Breast epithelium (tissue), 3 donors: ENCODE measurements at regions not wholly inside any gene's neighbourhood (a gene's known extent, or its start where the extent isn't known, plus 50 kb on each side); places are given as distances from the start of the nearest gene placed in this dataset.

Source experiments
- POLR2A ChIP-seq: fragments of 450-650 bp; IDR thresholded peaks from one replicate; pipeline ENCODE4 v1.6.1; 2016; ENCODE audit warnings: antibody characterized with exemption, mild to moderate bottlenecking, moderate library complexity
- POLR2AphosphoS5 ChIP-seq, 3 donors: sonication (generic); formaldehyde crosslinking; IDR thresholded peaks; one replicate each; pipeline ENCODE4 v1.6.1; 2017; ENCODE audit warnings: antibody characterized with exemption in 3 of 3
- TF ChIP-seq, protein P1 (sequence below), 3 donors: fragments of 450-650 bp; IDR thresholded peaks; one replicate each; pipeline ENCODE4 v1.5.1; 2016 to 2017; ENCODE audit warnings: antibody characterized with exemption in 3 of 3, mild to moderate bottlenecking in 3 of 3, moderate library complexity in 3 of 3

DNA sequence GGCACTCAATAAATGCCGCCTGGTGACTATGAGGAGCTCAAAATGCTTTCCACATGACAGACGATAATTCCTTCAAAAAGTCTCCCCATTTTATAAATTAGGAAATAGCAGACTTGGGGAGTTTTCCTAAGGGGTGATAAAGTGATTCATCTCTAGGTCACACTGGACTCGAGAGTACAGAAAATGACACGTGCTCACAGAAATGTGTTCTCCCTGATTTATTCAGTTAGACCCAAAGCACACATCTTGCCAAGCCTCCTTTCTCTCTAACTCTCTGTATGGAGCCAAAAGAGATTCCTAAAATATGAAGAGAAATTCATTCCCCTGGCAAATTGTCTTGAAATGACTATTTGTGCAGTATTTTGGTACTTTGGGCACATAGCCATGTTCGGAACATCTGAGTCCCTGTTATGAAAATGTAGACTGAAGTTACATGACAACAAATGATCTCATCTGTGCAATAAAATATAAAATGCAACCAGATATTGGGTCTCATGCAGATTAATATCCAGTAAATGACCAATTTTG, 381.1 kb downstream of the TFAP2B start:
- TF ChIP-seq POLR2A = no peak
- TF ChIP-seq, protein P1, sequence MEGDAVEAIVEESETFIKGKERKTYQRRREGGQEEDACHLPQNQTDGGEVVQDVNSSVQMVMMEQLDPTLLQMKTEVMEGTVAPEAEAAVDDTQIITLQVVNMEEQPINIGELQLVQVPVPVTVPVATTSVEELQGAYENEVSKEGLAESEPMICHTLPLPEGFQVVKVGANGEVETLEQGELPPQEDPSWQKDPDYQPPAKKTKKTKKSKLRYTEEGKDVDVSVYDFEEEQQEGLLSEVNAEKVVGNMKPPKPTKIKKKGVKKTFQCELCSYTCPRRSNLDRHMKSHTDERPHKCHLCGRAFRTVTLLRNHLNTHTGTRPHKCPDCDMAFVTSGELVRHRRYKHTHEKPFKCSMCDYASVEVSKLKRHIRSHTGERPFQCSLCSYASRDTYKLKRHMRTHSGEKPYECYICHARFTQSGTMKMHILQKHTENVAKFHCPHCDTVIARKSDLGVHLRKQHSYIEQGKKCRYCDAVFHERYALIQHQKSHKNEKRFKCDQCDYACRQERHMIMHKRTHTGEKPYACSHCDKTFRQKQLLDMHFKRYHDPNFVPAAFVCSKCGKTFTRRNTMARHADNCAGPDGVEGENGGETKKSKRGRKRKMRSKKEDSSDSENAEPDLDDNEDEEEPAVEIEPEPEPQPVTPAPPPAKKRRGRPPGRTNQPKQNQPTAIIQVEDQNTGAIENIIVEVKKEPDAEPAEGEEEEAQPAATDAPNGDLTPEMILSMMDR (IDR thresholded peaks at IDR 0.05) = no peak
- no peak for TF ChIP-seq POLR2AphosphoS5 (IDR thresholded peaks at IDR 0.05)
